Erythroblast (primary cell): ENCODE measurements at regions not wholly inside any gene's neighbourhood (a gene's known extent, or its start where the extent isn't known, plus 50 kb on each side); places are given as distances from the start of the nearest gene placed in this dataset.

Source experiments
- GATA1 ChIP-seq: IDR thresholded peaks from 2 replicates; pipeline ENCODE4 v1.6.1; 2011; ENCODE audit warnings: low read depth, mild to moderate bottlenecking, control low read depth, low read length, moderate library complexity
- POLR2A ChIP-seq: IDR thresholded peaks from 2 replicates; pipeline ENCODE4 v1.6.1; 2011; ENCODE audit warnings: mild to moderate bottlenecking, low read length

- TF ChIP-seq POLR2A (no peak), GATA1 (no peak)
Observed at GRCh38 chr1:172948457-172948856, 102.3 kb downstream of the TNFSF18 start.
